Kidney (tissue), 13 donors: ENCODE measurements at regions not wholly inside any gene's neighbourhood (a gene's known extent, or its start where the extent isn't known, plus 50 kb on each side); places are given as distances from the start of the nearest gene placed in this dataset.

Experiments
- DNase-seq, 5 donors: peaks; one replicate each; pipeline ENCODE4 v3.0.0-alpha.2; 2013 to 2020
- FAIRE-seq: peaks from 2 replicates; lab custom pipeline; 2012; peaks lifted over from hg19 to GRCh38; lab: Jason Lieb, UNC
- H3K27ac ChIP-seq, 2 donors: one replicate each; pipeline ENCODE4 v1.7.0; 2013; ENCODE audit warnings: low read depth in 2 of 2, low read length in 2 of 2, inconsistent platforms in 1 of 2
- H3K27me3 ChIP-seq: one replicate; pipeline ENCODE4 v1.7.1; 2013; ENCODE audit warnings: low read length, inconsistent platforms; ENCODE audit not compliant: control insufficient read depth, insufficient read depth
- H3K36me3 ChIP-seq, 3 donors: one replicate each; pipeline versions ENCODE4 v1.7.0 to v1.7.1; 2013; ENCODE audit warnings: low read length in 3 of 3, control low read depth in 1 of 3, inconsistent platforms in 1 of 3; ENCODE audit not compliant: insufficient read depth in 3 of 3, control insufficient read depth in 2 of 3
- H3K4me1 ChIP-seq, 3 donors: one replicate each; pipeline versions ENCODE4 v1.7.0 to v1.7.1; 2013; ENCODE audit warnings: low read length in 3 of 3, inconsistent platforms in 1 of 3, low read depth in 1 of 3; ENCODE audit not compliant: control insufficient read depth in 2 of 3, insufficient read depth in 2 of 3
- H3K4me3 ChIP-seq, 3 donors: one replicate each; pipeline versions ENCODE4 v1.7.0 to v1.8.1; 2013; ENCODE audit warnings: low read length in 3 of 3, control low read depth in 1 of 3, inconsistent platforms in 1 of 3
- H3K9ac ChIP-seq, 3 donors: one replicate each; pipeline versions ENCODE4 v1.7.0 to v1.7.1; 2013; ENCODE audit warnings: low read length in 3 of 3, control low read depth in 1 of 3, inconsistent platforms in 1 of 3
- H3K9me3 ChIP-seq, 3 donors: one replicate each; pipeline versions ENCODE4 v1.7.0 to v1.7.1; 2013; ENCODE audit warnings: low read length in 3 of 3, control low read depth in 1 of 3, inconsistent platforms in 1 of 3; ENCODE audit not compliant: control insufficient read depth in 2 of 3, insufficient read depth in 1 of 3
- CTCF ChIP-seq: IDR thresholded peaks from 3 replicates; pipeline ENCODE4 v1.5.1; 2012; ENCODE audit warnings: mild to moderate bottlenecking, moderate library complexity, borderline replicate concordance; ENCODE audit not compliant: insufficient read depth; ENCODE audit errors: extremely low read depth
- intact Hi-C: fragments of 100-400 bp; cut with DNase I; formaldehyde crosslinking; loops from one replicate; pipeline ENCODE4 v1.11.1; 2022
- donor health status: control.
- donor health status: control.
- donor health status: control.
- donor health status: control.
- donor health status: control.
- donor health status: DM: yes; HTN: yes; CAD: no.
- donor health status: Normal renal cell carcinoma (clear cell type).

GRCh38 chr2:164302786-164303185 lies 318.5 kb downstream of the GRB14 start:
- H3K27ac ChIP-seq, result no peak overlapping the region
- intact Hi-C loops, result no loop called here
- no peak for TF ChIP-seq CTCF
- H3K9me3 ChIP-seq, result no peaks in the 10 kb centered on the region
- no peaks in the 10 kb centered on the region for H3K27me3 ChIP-seq
- DNase-seq (no peak), FAIRE-seq (no peak)
- no peaks in the 10 kb centered on the region for H3K4me1 ChIP-seq
- no peak overlapping the region for H3K4me3 ChIP-seq
- H3K36me3 ChIP-seq, result no peaks in the 10 kb centered on the region
- no peak overlapping the region for H3K9ac ChIP-seq

GRCh38 chr2:164288235-164288634 lies 333.0 kb downstream of the GRB14 start:
- no peak for FAIRE-seq
- Histone ChIP-seq H3K9ac (no peak overlapping the region), H3K4me3 (no peak overlapping the region), H3K36me3 (no peaks in the 10 kb centered on the region), H3K9me3 (no peaks in the 10 kb centered on the region), H3K27me3 (no peaks in the 10 kb centered on the region), H3K27ac (no peak overlapping the region), H3K4me1 (no peaks in the 10 kb centered on the region)
- TF ChIP-seq CTCF, result no peak
- DNase-seq, result no peak
- intact Hi-C loops, result no loop called here

GRCh38 chr2:164287056-164287455 lies 334.2 kb downstream of the GRB14 start:
- FAIRE-seq, result no peak
- DNase-seq, result no peak

More at GRCh38 chr2:164287056-164287455, 334.2 kb downstream of the GRB14 start:
- Histone ChIP-seq H3K27ac (no peak overlapping the region), H3K4me1 (no peaks in the 10 kb centered on the region), H3K4me3 (no peak overlapping the region), H3K9ac (no peak overlapping the region), H3K36me3 (no peaks in the 10 kb centered on the region), H3K27me3 (no peaks in the 10 kb centered on the region), H3K9me3 (no peaks in the 10 kb centered on the region)
- intact Hi-C loops, result no loop called here
- no peak for TF ChIP-seq CTCF
